ENCODE measurements at regions not wholly inside any gene's neighbourhood (a gene's known extent, or its start where the extent isn't known, plus 50 kb on each side); places are given as distances from the start of the nearest gene placed in this dataset.

DNA sequence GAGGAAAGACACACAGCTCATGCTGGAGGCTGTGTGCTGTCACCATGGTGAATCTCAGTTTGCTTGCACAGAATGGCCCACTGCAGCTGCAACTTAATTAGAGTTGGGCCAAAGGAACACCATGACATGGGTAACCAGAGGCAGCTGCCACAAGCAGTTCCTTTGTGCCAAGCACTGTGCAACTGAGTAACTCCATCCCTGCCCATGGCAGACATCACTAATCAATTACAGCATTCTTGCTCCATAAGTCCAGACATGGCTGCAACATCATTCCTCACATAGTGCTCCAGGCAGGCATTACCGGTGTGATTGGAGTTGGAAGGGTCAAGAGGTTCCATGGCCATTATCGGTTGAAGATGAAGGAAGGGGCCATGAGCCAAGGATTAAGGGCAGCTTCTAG is 207.0 kb downstream of the RBM19 start:
- DNase-seq: no peak
- Histone ChIP-seq H3K9me3 (no peaks in the 10 kb centered on the region), H3K27me3 (no peaks in the 10 kb centered on the region), H3K36me3 (ENCODE audit: low read depth, missing control alignments) (no peaks in the 10 kb centered on the region), H3K4me1 (no peaks in the 10 kb centered on the region), H3K27ac (no peak overlapping the region), H3K4me3 (no peak overlapping the region)
- no peak for TF ChIP-seq POLR2A (IDR thresholded peaks at IDR 0.05)
- TF ChIP-seq, protein P1, sequence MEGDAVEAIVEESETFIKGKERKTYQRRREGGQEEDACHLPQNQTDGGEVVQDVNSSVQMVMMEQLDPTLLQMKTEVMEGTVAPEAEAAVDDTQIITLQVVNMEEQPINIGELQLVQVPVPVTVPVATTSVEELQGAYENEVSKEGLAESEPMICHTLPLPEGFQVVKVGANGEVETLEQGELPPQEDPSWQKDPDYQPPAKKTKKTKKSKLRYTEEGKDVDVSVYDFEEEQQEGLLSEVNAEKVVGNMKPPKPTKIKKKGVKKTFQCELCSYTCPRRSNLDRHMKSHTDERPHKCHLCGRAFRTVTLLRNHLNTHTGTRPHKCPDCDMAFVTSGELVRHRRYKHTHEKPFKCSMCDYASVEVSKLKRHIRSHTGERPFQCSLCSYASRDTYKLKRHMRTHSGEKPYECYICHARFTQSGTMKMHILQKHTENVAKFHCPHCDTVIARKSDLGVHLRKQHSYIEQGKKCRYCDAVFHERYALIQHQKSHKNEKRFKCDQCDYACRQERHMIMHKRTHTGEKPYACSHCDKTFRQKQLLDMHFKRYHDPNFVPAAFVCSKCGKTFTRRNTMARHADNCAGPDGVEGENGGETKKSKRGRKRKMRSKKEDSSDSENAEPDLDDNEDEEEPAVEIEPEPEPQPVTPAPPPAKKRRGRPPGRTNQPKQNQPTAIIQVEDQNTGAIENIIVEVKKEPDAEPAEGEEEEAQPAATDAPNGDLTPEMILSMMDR (IDR thresholded peaks at IDR 0.05): no peak
- intact Hi-C loops (cut with DNase I; ENCODE audit: low total_unique reads): no loop called here
- 86 to 95% methylated on average over 2 of the region's 2 CpGs for WGBS, 2 donors

DNA sequence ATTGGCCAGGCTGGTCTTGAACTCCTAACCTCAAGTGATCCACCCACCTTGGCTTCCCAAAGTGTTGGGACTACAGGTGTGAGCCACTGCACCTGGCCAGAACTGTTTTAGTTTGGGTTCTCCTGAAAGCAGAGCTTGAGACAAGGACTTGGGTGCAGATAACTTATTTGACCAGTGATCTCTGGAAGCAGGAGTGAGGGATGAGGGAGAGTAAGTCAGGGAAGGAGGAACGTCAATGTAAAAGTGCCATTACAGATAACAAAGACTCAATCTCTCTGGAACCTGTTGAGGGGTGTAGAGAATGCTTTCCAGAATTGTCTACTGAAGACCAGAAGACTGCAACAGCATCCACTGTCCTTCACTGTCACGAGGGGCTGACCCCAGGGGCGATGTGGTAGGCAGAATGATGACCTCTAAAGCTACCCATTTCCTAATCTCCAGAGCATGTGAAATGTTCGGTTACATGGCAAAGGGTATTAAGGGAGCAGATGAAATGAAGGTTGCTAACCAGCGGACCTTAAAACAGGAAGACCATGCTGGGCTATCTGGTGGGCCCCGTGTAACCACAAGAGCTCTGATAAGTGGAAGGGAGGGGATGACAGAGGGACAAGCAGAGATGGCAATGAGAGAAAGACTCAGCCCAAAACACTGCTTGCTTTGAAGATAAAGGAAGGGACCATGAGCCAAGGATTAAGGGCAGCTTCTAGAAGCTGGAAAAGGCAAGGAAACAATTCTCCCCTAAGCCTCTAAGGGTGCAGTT is 207.8 kb downstream of the RBM19 start:
- Histone ChIP-seq H3K36me3 (ENCODE audit: low read depth, missing control alignments) (no peaks in the 10 kb centered on the region), H3K4me1 (no peaks in the 10 kb centered on the region), H3K9me3 (no peaks in the 10 kb centered on the region), H3K27ac (no peak overlapping the region), H3K27me3 (no peaks in the 10 kb centered on the region), H3K4me3 (no peak overlapping the region)
- intact Hi-C loops (cut with DNase I; ENCODE audit: low total_unique reads): no loop called here
- TF ChIP-seq, protein P1 (IDR thresholded peaks at IDR 0.05): no peak
- no peak for TF ChIP-seq POLR2A (IDR thresholded peaks at IDR 0.05)
- DNase-seq: no peak
- 76 to 79% methylated on average over 6 of the region's 6 CpGs for WGBS, 2 donors

DNA sequence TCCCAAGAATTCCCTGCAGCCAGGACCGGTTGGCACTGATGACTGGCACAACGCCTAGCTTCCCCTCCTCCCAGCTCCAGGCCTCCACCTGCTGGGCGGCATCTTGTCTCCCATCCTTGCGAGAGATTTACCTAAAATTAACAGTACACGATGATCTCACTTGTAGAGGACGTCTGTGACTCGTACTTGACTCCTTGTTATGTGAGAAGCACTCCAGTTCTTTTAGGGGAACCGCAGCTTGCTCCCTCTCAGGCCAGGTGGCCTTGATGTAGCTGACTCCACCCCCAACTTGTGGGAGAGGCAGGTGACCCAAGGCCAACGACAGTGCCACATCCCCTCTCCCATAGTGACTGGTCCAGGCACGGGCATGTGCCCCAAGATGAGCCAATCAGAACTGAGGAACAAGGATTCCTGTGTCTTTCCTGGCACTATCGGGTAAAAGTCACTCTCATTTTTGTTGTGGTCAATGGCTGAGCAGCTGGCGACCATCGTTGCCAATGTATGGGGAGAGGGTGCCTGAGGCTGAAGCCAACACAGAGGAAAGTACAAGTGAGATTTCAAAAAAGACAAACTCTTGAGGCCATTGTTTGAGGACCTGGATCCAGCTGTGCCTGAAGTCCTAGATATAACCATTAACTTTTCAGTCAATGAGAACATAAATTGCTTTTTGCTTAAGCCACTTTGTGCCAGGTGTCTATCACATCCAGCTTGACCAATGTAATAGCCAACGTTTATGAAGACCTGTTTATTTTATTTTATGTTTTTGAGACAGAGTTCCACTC is 208.7 kb downstream of the RBM19 start:
- WGBS, 2 donors: 55 to 63% methylated on average over 14 of the region's 14 CpGs
- Histone ChIP-seq H3K27me3 (no peaks in the 10 kb centered on the region), H3K4me3 (no peak overlapping the region), H3K9me3 (no peaks in the 10 kb centered on the region), H3K27ac (no peak overlapping the region), H3K4me1 (no peaks in the 10 kb centered on the region), H3K36me3 (ENCODE audit: low read depth, missing control alignments) (no peaks in the 10 kb centered on the region)
- TF ChIP-seq POLR2A (IDR thresholded peaks at IDR 0.05): no peak
- TF ChIP-seq, protein P1 (IDR thresholded peaks at IDR 0.05): no peak
- intact Hi-C loops (cut with DNase I; ENCODE audit: low total_unique reads): no loop called here
- no peak for DNase-seq

DNA sequence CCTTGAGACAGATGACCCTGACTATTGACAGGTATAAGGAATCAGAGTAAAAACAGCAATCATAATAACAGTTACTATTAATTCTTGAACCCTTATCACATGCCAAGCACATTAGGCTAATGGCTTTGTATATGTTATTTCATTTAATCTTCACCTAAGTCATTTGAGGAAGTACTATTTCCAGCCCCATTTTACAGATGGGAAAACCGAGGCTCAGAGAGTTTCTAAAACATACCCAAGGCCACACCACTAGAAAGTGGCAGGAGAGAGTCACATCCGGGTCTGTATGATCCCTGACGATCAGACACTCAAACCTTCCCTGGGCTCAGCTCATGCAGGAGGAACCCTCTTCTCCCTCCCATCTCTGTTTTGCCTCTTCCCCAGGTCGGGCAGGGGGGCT is 209.5 kb downstream of the RBM19 start:
- Histone ChIP-seq H3K36me3 (ENCODE audit: low read depth, missing control alignments) (no peaks in the 10 kb centered on the region), H3K27me3 (no peaks in the 10 kb centered on the region), H3K9me3 (no peaks in the 10 kb centered on the region), H3K4me3 (no peak overlapping the region), H3K27ac (no peak overlapping the region), H3K4me1 (no peaks in the 10 kb centered on the region)
- TF ChIP-seq POLR2A (IDR thresholded peaks at IDR 0.05): no peak
- TF ChIP-seq, protein P1 (IDR thresholded peaks at IDR 0.05): no peak
- WGBS, 2 donors: 61 to 64% methylated on average over 4 of the region's 4 CpGs
- intact Hi-C loops (cut with DNase I; ENCODE audit: low total_unique reads): no loop called here
- no peak for DNase-seq

Data from testis (tissue), 2 donors.